GM12878 (cell line): ENCODE measurements at regions not wholly inside any gene's neighbourhood (a gene's known extent, or its start where the extent isn't known, plus 50 kb on each side); places are given as distances from the start of the nearest gene placed in this dataset.

Source experiments
- ATAC-seq: fragments of 200-7000 bp; cut with Tn5 transposase; 3 replicates; pipeline ENCODE4 v1.9.1; 2020; ENCODE audit warnings: mild to moderate bottlenecking, moderate library complexity
- BruUV-seq: library from RNA; stranded (reverse); fragments of 400-500 nt; replicated peaks from 2 replicates; lab custom pipeline; 2021; lab: Mats Ljungman, UMichigan
- CTCF ChIA-PET: fragments of 300-600 bp; sonication (Branson Sonifier 250); formaldehyde crosslinking; extraction: SDS; loops from one replicate; lab custom pipeline; 2021; ENCODE audit warnings: inconsistent platforms; lab: Yijun Ruan, JAX
- POLR2A ChIA-PET: fragments of 350-600 bp; formaldehyde crosslinking; extraction: SDS; loops from one replicate; lab custom pipeline; 2021; ENCODE audit warnings: inconsistent platforms; lab: Charles Lee
- RAD21 ChIA-PET: fragments of 300-600 bp; sonication (Branson Sonifier 250); formaldehyde crosslinking; loops from one replicate; lab custom pipeline; 2023; ENCODE audit warnings: antibody characterized with exemption; ENCODE audit not compliant: unreplicated experiment; lab: Charles Lee
- SMC1A ChIA-PET: fragments of 300-600 bp; sonication (Branson Sonifier 250); formaldehyde crosslinking; loops from one replicate; lab custom pipeline; 2023; ENCODE audit not compliant: unreplicated experiment, uncharacterized antibody; lab: Charles Lee
- DNase-seq: peaks from one replicate; pipeline ENCODE4 v3.0.0-alpha.2; 2011; ENCODE audit warnings: low read depth, low spot score
- FAIRE-seq: peaks from 3 replicates; lab custom pipeline; 2011; peaks lifted over from hg19 to GRCh38; lab: Jason Lieb, UNC
- H2AFZ ChIP-seq: 2 replicates; pipeline ENCODE4 v1.6.0; 2011; ENCODE audit warnings: low read depth, low read length, control low read depth; ENCODE audit not compliant: control insufficient read depth
- H3K27ac ChIP-seq: 2 replicates; pipeline ENCODE4 v1.5.1; 2011; ENCODE audit warnings: control low read depth; ENCODE audit not compliant: control insufficient read depth, insufficient read depth
- H3K27me3 ChIP-seq, 2 experiments: replicated peaks in 1 of 2; 2 replicates each; pipeline versions ENCODE4 v1.6.0 to v1.6.1; 2011; ENCODE audit warnings: low read length in 1 of 2; ENCODE audit not compliant: control insufficient read depth in 2 of 2, insufficient read depth in 2 of 2
- H3K36me3 ChIP-seq, 2 experiments: 2 replicates each; pipeline ENCODE4 v1.5.1; 2011; ENCODE audit warnings: low read length in 1 of 2; ENCODE audit not compliant: control insufficient read depth in 2 of 2, insufficient read depth in 2 of 2
- H3K4me1 ChIP-seq: 2 replicates; pipeline ENCODE4 v1.6.1; 2011; ENCODE audit warnings: mild to moderate bottlenecking, low read length, moderate library complexity, mixed read lengths; ENCODE audit not compliant: control insufficient read depth, insufficient read depth
- H3K4me2 ChIP-seq: 2 replicates; pipeline ENCODE4 v1.6.0; 2011; ENCODE audit warnings: control low read depth; ENCODE audit not compliant: control insufficient read depth, insufficient read depth
- H3K4me3 ChIP-seq: fragments of 200-600 bp; sonication (generic); 2 replicates; pipeline ENCODE4 v1.5.1; 2016
- H3K79me2 ChIP-seq: 2 replicates; pipeline ENCODE4 v1.6.0; 2011; ENCODE audit warnings: low read length; ENCODE audit not compliant: control insufficient read depth, insufficient read depth
- H3K9ac ChIP-seq: 2 replicates; pipeline ENCODE4 v1.8.0; 2011; ENCODE audit warnings: low read length, control low read depth, mixed read lengths; ENCODE audit not compliant: control insufficient read depth, insufficient read depth
- H3K9me3 ChIP-seq: replicated peaks from 3 replicates; pipeline ENCODE4 v1.5.1; 2011; ENCODE audit warnings: mild to moderate bottlenecking, low read length; ENCODE audit not compliant: control insufficient read depth, insufficient read depth
- H4K20me1 ChIP-seq: 2 replicates; pipeline ENCODE4 v1.6.0; 2011; ENCODE audit not compliant: control insufficient read depth, insufficient read depth
- NFXL1 ChIP-seq: fragments of 450-650 bp; IDR thresholded peaks from 2 replicates; pipeline ENCODE4 v1.6.1; 2017; ENCODE audit warnings: antibody characterized with exemption, mild to moderate bottlenecking, borderline replicate concordance
- PAX8 ChIP-seq: fragments of 450-650 bp; IDR thresholded peaks from 2 replicates; pipeline ENCODE4 v1.6.1; 2017; ENCODE audit warnings: mild to moderate bottlenecking, moderate library complexity
- RAD21 ChIP-seq: IDR thresholded peaks from 2 replicates; pipeline ENCODE4 v1.6.1; 2011; ENCODE audit warnings: mild to moderate bottlenecking, low read depth, low read length, moderate library complexity; ENCODE audit not compliant: insufficient read depth
- SMARCA5 ChIP-seq: fragments of 450-650 bp; IDR thresholded peaks from 2 replicates; pipeline ENCODE4 v1.6.1; 2017; ENCODE audit warnings: mild to moderate bottlenecking
- SMC3 ChIP-seq: IDR thresholded peaks from 2 replicates; pipeline ENCODE4 v1.6.1; 2011; ENCODE audit warnings: low read length, improper control_type of control experiment, borderline replicate concordance
- YBX1 ChIP-seq: fragments of 450-650 bp; IDR thresholded peaks from 2 replicates; pipeline ENCODE4 v1.6.1; 2016; ENCODE audit warnings: antibody characterized with exemption
- ZNF24 ChIP-seq: fragments of 450-650 bp; IDR thresholded peaks from 2 replicates; pipeline ENCODE4 v1.6.1; 2017; ENCODE audit warnings: antibody characterized with exemption, mild to moderate bottlenecking
- ZNF384 ChIP-seq: IDR thresholded peaks from 2 replicates; pipeline ENCODE4 v1.6.1; 2012; ENCODE audit warnings: low read depth, mild to moderate bottlenecking, low read length, improper control_type of control experiment, borderline replicate concordance
- WGBS: methylation state at CpG from one replicate; pipeline ENCODE4 v1.1.6; 2016; ENCODE audit warnings: low lambda C conversion rate; ENCODE audit not compliant: insufficient replicate concordance, insufficient coverage; ENCODE audit errors: missing lambda C conversion rate; 5-methylcytosine and 5-hydroxymethylcytosine counted together
- in situ Hi-C: fragments of 300-500 bp; cut with MboI; formaldehyde crosslinking; loops from 9 replicates; pipeline ENCODE4 v1.14.3; 2018; ENCODE audit warnings: mixed read lengths
- intact Hi-C: fragments of 100-400 bp; cut with micrococcal nuclease; formaldehyde crosslinking; loops from one replicate; pipeline ENCODE4 v1.14.2; 2022; ENCODE audit not compliant: unreplicated experiment
- TF ChIP-seq, protein P1 (sequence below): fragments of 450-650 bp; formaldehyde crosslinking; IDR thresholded peaks from 2 replicates; pipeline ENCODE4 v1.5.0; 2022; ENCODE audit warnings: mild to moderate bottlenecking, missing genetic modification characterization
- TF ChIP-seq, protein P2 (sequence below), 3 experiments: IDR thresholded peaks in 2 of 3; conservative IDR thresholded peaks in 1 of 3; 2 replicates each; pipeline ENCODE4 v1.5.1; 2011; ENCODE audit warnings: low read depth in 3 of 3, low read length in 3 of 3, mild to moderate bottlenecking in 3 of 3, control low read depth in 2 of 3, moderate library complexity in 2 of 3, inconsistent platforms in 1 of 3, mixed read lengths in 1 of 3; ENCODE audit not compliant: control insufficient read depth in 2 of 3, insufficient read depth in 1 of 3; ENCODE audit errors: extremely low read depth in 1 of 3
- TF ChIP-seq, protein P3 (sequence below): fragments of 450-650 bp; IDR thresholded peaks from 2 replicates; pipeline ENCODE4 v1.6.1; 2016; ENCODE audit warnings: mild to moderate bottlenecking
- TF ChIP-seq, protein P4 (sequence below): fragments of 150-350 bp; IDR thresholded peaks from 2 replicates; pipeline ENCODE4 v1.6.1; 2014; ENCODE audit warnings: mild to moderate bottlenecking, low read depth, low read length

DNA sequence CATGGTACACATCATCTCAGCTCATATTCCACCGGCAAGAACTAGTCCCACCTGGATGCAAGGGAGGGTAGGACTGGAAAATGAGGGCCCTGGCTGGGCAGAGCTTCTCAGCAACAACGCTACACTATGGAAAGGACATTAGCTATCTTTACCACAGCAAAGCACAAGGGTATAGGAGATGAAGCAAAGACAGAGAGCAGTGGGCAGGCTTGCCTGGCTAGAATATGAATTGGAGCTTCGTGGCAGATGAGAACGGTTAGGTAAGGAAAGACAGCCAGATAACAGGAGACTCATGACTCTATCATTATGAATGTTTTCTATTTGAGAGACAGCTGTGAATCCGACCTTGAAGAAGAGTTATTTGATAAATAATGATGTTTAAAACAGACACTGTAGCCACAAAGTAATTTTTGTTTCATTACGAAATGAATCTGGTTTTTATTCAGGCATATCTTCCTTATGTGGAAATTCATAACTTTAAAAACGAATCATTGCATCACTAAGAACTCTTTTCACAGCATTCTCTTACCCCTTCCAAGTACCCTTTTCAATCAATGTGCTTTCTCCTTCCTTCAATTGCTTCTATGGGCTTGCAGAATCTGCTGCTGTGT, 59.1 kb upstream of the PCED1B start (continued):
- TF ChIP-seq ZNF384: no peak

- RAD21 ChIA-PET: interaction anchor here (0.6 to 2.8 kb wide), 9 partner anchors 11 to 1477 kb away, joined by 3 to 19 read pairs (median 4); partner anchors contain the start of gene SCAF11
Observed at GRCh38 chr12:47021298-47021697, 58.1 kb upstream of the PCED1B start.

More at GRCh38 chr12:47021298-47021697, 58.1 kb upstream of the PCED1B start:
- Histone ChIP-seq H3K27ac (no peak overlapping the region), H2AFZ (no peak overlapping the region), H3K79me2 (no peaks in the 10 kb centered on the region), H3K9me3 (no peaks in the 10 kb centered on the region), H3K36me3 (no peaks in the 10 kb centered on the region), H3K27me3 (no peaks in the 10 kb centered on the region), H3K9ac (no peak overlapping the region), H3K4me1 (no peaks in the 10 kb centered on the region), H3K4me2 (no peak overlapping the region), H4K20me1 (no peaks in the 10 kb centered on the region), H3K4me3 (no peak overlapping the region)
- FAIRE-seq (peak; percentile 66), DNase-seq (peak; percentile 11), ATAC-seq (peak; percentile 78)
- SMC1A ChIA-PET: interaction anchor here (0.6 to 2.5 kb wide), 17 partner anchors 11 to 949 kb away, joined by 3 to 16 read pairs (median 3); no protein-coding TSS in a partner anchor
- BruUV-seq: no TSS peak
- CTCF ChIA-PET: interaction anchor here (0.6 to 4.7 kb wide), 28 partner anchors 9 to 1474 kb away, joined by 3 to 49 read pairs (median 4); no protein-coding TSS in a partner anchor
- TF ChIP-seq ZNF24: 0 out of 2 replicates have a peak, but pooled peaks have one; percentile 26
- TF ChIP-seq PAX8: no peak
- TF ChIP-seq, protein P1, sequence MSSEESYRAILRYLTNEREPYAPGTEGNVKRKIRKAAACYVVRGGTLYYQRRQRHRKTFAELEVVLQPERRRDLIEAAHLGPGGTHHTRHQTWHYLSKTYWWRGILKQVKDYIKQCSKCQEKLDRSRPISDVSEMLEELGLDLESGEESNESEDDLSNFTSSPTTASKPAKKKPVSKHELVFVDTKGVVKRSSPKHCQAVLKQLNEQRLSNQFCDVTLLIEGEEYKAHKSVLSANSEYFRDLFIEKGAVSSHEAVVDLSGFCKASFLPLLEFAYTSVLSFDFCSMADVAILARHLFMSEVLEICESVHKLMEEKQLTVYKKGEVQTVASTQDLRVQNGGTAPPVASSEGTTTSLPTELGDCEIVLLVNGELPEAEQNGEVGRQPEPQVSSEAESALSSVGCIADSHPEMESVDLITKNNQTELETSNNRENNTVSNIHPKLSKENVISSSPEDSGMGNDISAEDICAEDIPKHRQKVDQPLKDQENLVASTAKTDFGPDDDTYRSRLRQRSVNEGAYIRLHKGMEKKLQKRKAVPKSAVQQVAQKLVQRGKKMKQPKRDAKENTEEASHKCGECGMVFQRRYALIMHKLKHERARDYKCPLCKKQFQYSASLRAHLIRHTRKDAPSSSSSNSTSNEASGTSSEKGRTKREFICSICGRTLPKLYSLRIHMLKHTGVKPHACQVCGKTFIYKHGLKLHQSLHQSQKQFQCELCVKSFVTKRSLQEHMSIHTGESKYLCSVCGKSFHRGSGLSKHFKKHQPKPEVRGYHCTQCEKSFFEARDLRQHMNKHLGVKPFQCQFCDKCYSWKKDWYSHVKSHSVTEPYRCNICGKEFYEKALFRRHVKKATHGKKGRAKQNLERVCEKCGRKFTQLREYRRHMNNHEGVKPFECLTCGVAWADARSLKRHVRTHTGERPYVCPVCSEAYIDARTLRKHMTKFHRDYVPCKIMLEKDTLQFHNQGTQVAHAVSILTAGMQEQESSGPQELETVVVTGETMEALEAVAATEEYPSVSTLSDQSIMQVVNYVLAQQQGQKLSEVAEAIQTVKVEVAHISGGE: no peak
- no peak for TF ChIP-seq NFXL1
- TF ChIP-seq, protein P2, sequence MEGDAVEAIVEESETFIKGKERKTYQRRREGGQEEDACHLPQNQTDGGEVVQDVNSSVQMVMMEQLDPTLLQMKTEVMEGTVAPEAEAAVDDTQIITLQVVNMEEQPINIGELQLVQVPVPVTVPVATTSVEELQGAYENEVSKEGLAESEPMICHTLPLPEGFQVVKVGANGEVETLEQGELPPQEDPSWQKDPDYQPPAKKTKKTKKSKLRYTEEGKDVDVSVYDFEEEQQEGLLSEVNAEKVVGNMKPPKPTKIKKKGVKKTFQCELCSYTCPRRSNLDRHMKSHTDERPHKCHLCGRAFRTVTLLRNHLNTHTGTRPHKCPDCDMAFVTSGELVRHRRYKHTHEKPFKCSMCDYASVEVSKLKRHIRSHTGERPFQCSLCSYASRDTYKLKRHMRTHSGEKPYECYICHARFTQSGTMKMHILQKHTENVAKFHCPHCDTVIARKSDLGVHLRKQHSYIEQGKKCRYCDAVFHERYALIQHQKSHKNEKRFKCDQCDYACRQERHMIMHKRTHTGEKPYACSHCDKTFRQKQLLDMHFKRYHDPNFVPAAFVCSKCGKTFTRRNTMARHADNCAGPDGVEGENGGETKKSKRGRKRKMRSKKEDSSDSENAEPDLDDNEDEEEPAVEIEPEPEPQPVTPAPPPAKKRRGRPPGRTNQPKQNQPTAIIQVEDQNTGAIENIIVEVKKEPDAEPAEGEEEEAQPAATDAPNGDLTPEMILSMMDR (IDR thresholded peaks at IDR 0.05 in 2 of 3, conservative IDR thresholded peaks at IDR 0.05 in 1 of 3; ENCODE audit: control insufficient read depth in 2 of 3, extremely low read depth in 1 of 3, insufficient read depth in 1 of 3, low read depth in 3 of 3, low read length in 3 of 3): peak; percentile 50 to 68 (median 66)
- peak; percentile 73; the same call in 1 of the 2 replicates for TF ChIP-seq SMC3
- TF ChIP-seq, protein P3, sequence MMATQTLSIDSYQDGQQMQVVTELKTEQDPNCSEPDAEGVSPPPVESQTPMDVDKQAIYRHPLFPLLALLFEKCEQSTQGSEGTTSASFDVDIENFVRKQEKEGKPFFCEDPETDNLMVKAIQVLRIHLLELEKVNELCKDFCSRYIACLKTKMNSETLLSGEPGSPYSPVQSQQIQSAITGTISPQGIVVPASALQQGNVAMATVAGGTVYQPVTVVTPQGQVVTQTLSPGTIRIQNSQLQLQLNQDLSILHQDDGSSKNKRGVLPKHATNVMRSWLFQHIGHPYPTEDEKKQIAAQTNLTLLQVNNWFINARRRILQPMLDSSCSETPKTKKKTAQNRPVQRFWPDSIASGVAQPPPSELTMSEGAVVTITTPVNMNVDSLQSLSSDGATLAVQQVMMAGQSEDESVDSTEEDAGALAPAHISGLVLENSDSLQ: peak; percentile 77
- TF ChIP-seq RAD21: peak; percentile 80
- TF ChIP-seq SMARCA5: 0 out of 2 replicates have a peak, but pooled peaks have one; percentile 26
- TF ChIP-seq YBX1: no peak
- TF ChIP-seq, protein P4, sequence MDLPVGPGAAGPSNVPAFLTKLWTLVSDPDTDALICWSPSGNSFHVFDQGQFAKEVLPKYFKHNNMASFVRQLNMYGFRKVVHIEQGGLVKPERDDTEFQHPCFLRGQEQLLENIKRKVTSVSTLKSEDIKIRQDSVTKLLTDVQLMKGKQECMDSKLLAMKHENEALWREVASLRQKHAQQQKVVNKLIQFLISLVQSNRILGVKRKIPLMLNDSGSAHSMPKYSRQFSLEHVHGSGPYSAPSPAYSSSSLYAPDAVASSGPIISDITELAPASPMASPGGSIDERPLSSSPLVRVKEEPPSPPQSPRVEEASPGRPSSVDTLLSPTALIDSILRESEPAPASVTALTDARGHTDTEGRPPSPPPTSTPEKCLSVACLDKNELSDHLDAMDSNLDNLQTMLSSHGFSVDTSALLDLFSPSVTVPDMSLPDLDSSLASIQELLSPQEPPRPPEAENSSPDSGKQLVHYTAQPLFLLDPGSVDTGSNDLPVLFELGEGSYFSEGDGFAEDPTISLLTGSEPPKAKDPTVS: no peak
- intact Hi-C loops: loop anchor here (1.0 to 5.0 kb wide), 5 partner anchors 344 to 1031 kb away; partner anchors contain the start of gene SCAF11
- in situ Hi-C loops: loop anchor here (25.0 kb wide), 1 partner anchor 884 kb away; no protein-coding TSS in a partner anchor
- WGBS: 46% methylated on average over 2 of the region's 2 CpGs
- POLR2A ChIA-PET: no interaction called here
